ENCODE measurements at regions not wholly inside any gene's neighbourhood (a gene's known extent, or its start where the extent isn't known, plus 50 kb on each side); places are given as distances from the start of the nearest gene placed in this dataset.

DNA sequence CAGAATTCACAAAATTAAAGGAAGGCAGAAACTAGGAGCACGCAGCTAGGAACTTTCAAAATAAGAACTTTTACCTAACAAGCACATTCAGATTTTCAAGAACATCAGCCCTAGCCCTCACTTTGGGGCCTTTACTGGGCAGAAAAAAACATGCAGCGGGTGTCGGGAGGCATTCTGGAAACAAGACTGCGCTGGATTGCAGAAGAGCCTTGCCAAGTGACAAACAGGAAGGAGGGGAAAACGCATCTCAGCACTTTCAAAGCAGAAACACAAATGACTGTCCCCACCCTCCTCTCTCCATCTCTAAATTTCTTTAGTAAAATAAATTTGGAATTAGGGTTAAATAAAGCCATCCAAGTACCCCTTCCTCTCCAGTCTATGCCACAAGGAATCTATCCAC is 74.6 kb upstream of the RREB1 start:
- no peak overlapping the region for H3K4me3 ChIP-seq
- no peaks in the 10 kb centered on the region for H3K36me3 ChIP-seq
- H3K27me3 ChIP-seq, result no peaks in the 10 kb centered on the region
- TF ChIP-seq POLR2A (IDR thresholded peaks at IDR 0.05) (no peak), EP300 (IDR thresholded peaks at IDR 0.05) (no peak), POLR2AphosphoS5 (IDR thresholded peaks at IDR 0.05) (no peak)
- TF ChIP-seq, protein P1, sequence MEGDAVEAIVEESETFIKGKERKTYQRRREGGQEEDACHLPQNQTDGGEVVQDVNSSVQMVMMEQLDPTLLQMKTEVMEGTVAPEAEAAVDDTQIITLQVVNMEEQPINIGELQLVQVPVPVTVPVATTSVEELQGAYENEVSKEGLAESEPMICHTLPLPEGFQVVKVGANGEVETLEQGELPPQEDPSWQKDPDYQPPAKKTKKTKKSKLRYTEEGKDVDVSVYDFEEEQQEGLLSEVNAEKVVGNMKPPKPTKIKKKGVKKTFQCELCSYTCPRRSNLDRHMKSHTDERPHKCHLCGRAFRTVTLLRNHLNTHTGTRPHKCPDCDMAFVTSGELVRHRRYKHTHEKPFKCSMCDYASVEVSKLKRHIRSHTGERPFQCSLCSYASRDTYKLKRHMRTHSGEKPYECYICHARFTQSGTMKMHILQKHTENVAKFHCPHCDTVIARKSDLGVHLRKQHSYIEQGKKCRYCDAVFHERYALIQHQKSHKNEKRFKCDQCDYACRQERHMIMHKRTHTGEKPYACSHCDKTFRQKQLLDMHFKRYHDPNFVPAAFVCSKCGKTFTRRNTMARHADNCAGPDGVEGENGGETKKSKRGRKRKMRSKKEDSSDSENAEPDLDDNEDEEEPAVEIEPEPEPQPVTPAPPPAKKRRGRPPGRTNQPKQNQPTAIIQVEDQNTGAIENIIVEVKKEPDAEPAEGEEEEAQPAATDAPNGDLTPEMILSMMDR (IDR thresholded peaks at IDR 0.05), result no peak
- intact Hi-C loops (cut with DNase I; ENCODE audit: low total_unique reads), result no loop called here
- no peak overlapping the region for H3K27ac ChIP-seq
- no peaks in the 10 kb centered on the region for H3K4me1 ChIP-seq
- DNase-seq, result peak in 1 of 2 donors; percentile 17
- H3K9me3 ChIP-seq, result no peaks in the 10 kb centered on the region
- WGBS, 5 donors, result 54 to 66% (median 62%) methylated on average over 5 of the region's 5 CpGs

DNA sequence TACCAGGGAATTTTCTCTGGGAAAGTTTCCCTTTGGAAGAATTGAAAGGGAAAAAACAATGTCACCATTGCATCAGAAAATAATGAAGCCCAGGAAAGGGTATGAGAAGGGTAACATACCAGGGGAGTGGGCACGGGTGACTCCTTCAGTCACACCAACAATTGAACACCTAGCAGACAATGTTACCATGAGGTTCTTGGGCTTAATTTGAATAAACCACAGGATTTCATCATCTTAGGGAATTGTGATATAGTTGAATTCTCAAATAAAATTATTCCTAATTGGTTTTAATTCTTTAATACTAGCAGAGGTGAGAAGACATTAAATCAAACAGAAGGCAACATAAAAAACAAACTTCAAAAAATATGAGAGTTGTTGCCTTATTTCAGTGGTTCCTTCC is 73.7 kb upstream of the RREB1 start:
- WGBS, 5 donors, result 76 to 100% (median 85%) methylated on average over 1 of the region's 1 CpG
- intact Hi-C loops (cut with DNase I; ENCODE audit: low total_unique reads), result no loop called here
- H3K4me1 ChIP-seq, result no peaks in the 10 kb centered on the region
- H3K4me3 ChIP-seq, result no peak overlapping the region
- no peaks in the 10 kb centered on the region for H3K27me3 ChIP-seq
- no peak overlapping the region for H3K27ac ChIP-seq
- TF ChIP-seq EP300 (IDR thresholded peaks at IDR 0.05) (no peak), POLR2AphosphoS5 (IDR thresholded peaks at IDR 0.05) (no peak), POLR2A (IDR thresholded peaks at IDR 0.05) (no peak)
- TF ChIP-seq, protein P1 (IDR thresholded peaks at IDR 0.05), result no peak
- no peaks in the 10 kb centered on the region for H3K9me3 ChIP-seq
- no peaks in the 10 kb centered on the region for H3K36me3 ChIP-seq
- no peak for DNase-seq

DNA sequence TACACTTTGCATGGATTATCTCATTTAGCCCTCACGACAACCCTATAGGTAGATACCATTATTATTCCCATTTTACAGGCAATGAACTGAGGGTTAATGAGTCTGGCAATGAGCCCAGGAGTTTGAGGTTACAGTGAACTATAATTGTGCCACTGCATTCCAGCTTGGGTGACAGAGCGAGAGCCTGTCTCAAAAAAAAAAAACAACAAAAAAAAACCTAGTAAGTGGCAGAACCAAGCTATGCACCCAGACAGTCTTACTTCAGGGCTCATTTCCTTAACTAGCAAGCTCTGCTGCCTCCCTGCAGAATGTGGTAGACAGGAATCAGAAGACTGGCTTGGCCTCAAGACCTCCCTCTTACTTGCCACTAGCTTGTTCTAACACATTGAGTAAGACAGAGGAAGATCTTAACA is 71.9 kb upstream of the RREB1 start:
- Histone ChIP-seq H3K36me3 (no peaks in the 10 kb centered on the region), H3K4me3 (no peak overlapping the region), H3K27me3 (no peaks in the 10 kb centered on the region), H3K9me3 (no peaks in the 10 kb centered on the region), H3K4me1 (no peaks in the 10 kb centered on the region), H3K27ac (no peak overlapping the region)
- DNase-seq, result no peak
- TF ChIP-seq POLR2A (IDR thresholded peaks at IDR 0.05) (no peak), EP300 (IDR thresholded peaks at IDR 0.05) (no peak), POLR2AphosphoS5 (IDR thresholded peaks at IDR 0.05) (no peak)
- TF ChIP-seq, protein P1 (IDR thresholded peaks at IDR 0.05), result no peak
- WGBS, 5 donors, result 55 to 71% (median 57%) methylated on average over 2 of the region's 2 CpGs
- intact Hi-C loops (cut with DNase I; ENCODE audit: low total_unique reads), result no loop called here

DNA sequence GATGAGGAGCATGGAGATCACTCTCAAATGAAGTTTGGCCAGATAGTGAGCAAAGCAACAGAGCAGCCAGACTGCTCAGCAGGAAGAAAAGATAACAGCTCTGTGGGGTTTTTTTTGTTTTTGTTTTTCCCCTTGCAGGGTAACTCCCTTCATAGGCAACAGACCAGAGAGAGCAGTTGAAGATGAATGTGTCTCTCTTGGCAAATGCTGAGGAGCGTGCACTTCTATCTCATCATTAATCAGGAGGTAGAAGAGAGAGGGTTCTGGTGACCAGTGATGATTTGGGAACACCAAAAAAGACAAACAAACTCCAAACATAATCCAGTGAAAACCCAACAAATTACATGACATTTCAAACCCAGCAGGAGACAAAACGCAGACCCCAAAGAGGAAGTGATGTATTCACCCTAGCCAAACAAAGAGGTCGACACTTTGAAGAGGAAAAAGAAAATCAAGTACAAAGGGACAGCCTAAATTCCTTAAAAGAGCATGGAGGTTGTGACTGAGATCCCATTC is 66.2 kb upstream of the RREB1 start:
- no peak overlapping the region for H3K4me3 ChIP-seq
- TF ChIP-seq POLR2A (IDR thresholded peaks at IDR 0.05) (no peak), POLR2AphosphoS5 (IDR thresholded peaks at IDR 0.05) (no peak), EP300 (IDR thresholded peaks at IDR 0.05) (no peak)
- TF ChIP-seq, protein P1 (IDR thresholded peaks at IDR 0.05), result no peak
- DNase-seq, result no peak
- no peaks in the 10 kb centered on the region for H3K27me3 ChIP-seq
- H3K27ac ChIP-seq, result peak overlapping the region in 1 of 5 donors; percentile 67
- H3K36me3 ChIP-seq, result no peaks in the 10 kb centered on the region
- intact Hi-C loops (cut with DNase I; ENCODE audit: low total_unique reads), result no loop called here
- H3K9me3 ChIP-seq, result no peaks in the 10 kb centered on the region
- peaks cover 6 to 14% (median 8%) of the 10 kb centered on the region in 4 donors for H3K4me1 ChIP-seq
- WGBS, 5 donors, result 68 to 83% (median 79%) methylated on average over 3 of the region's 3 CpGs

All from stomach (tissue), 8 donors.